GM23248 (cell line): ENCODE measurements at regions not wholly inside any gene's neighbourhood (a gene's known extent, or its start where the extent isn't known, plus 50 kb on each side); places are given as distances from the start of the nearest gene placed in this dataset.

ENCODE experiments used
- EZH2 ChIP-seq: fragments of 200-600 bp; sonication (generic); IDR thresholded peaks from 2 replicates; pipeline ENCODE4 v1.6.1; 2018; ENCODE audit warnings: antibody characterized with exemption, mild to moderate bottlenecking; ENCODE audit not compliant: insufficient read depth, poor library complexity, severe bottlenecking
- EZH2phosphoT487 ChIP-seq: fragments of 200-600 bp; sonication (generic); IDR thresholded peaks from 2 replicates; pipeline ENCODE4 v1.6.1; 2018; ENCODE audit warnings: antibody characterized with exemption, moderate library complexity, mild to moderate bottlenecking, low read depth; ENCODE audit not compliant: insufficient read depth

GRCh38 chr20:11978496-11978895, 60.8 kb downstream of the BTBD3 start:
- TF ChIP-seq EZH2phosphoT487 (no peak), EZH2 (no peak)
